Hepatocyte (in vitro differentiated cells): ENCODE measurements at regions not wholly inside any gene's neighbourhood (a gene's known extent, or its start where the extent isn't known, plus 50 kb on each side); places are given as distances from the start of the nearest gene placed in this dataset.

Experiments
- EZH2 ChIP-seq: fragments of 200-600 bp; sonication (generic); IDR thresholded peaks from 2 replicates; pipeline ENCODE4 v1.6.1; 2016; ENCODE audit warnings: antibody characterized with exemption, mild to moderate bottlenecking, borderline replicate concordance
- TF ChIP-seq, protein P1 (sequence below): fragments of 200-600 bp; sonication (generic); IDR thresholded peaks from 2 replicates; pipeline ENCODE4 v1.5.1; 2016; ENCODE audit warnings: antibody characterized with exemption, mild to moderate bottlenecking; ENCODE audit not compliant: poor library complexity

DNA sequence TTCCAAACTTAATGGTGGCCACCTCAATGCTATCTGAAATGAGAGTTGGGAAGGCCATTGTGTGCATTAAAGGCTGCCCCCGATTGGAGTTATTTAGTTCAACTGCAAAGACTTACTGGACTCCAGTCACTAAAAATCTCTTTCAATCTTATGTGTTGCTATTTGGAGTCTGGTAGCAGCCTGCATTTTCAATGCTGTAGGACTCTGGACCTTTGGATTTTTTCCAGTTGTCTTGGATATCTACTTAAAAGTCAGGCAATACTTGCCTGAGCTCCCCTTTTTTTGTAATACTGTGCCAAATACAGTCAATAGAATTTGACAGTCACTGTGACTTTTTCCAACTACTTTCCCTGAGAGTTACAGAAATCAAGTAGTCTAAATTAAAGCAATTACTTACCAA is 281.9 kb downstream of the TRIB2 start:
- TF ChIP-seq, protein P1, sequence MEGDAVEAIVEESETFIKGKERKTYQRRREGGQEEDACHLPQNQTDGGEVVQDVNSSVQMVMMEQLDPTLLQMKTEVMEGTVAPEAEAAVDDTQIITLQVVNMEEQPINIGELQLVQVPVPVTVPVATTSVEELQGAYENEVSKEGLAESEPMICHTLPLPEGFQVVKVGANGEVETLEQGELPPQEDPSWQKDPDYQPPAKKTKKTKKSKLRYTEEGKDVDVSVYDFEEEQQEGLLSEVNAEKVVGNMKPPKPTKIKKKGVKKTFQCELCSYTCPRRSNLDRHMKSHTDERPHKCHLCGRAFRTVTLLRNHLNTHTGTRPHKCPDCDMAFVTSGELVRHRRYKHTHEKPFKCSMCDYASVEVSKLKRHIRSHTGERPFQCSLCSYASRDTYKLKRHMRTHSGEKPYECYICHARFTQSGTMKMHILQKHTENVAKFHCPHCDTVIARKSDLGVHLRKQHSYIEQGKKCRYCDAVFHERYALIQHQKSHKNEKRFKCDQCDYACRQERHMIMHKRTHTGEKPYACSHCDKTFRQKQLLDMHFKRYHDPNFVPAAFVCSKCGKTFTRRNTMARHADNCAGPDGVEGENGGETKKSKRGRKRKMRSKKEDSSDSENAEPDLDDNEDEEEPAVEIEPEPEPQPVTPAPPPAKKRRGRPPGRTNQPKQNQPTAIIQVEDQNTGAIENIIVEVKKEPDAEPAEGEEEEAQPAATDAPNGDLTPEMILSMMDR, result no peak
- TF ChIP-seq EZH2, result no peak
